ENCODE measurements at regions not wholly inside any gene's neighbourhood (a gene's known extent, or its start where the extent isn't known, plus 50 kb on each side); places are given as distances from the start of the nearest gene placed in this dataset.
A peak's percentile ranks its signal among the peaks of the same experiment; 100 is the strongest.

GRCh38 chr1:30191154-30191702 is 532.2 kb downstream of the MATN1 start:
- peak; percentile 9 for DNase-seq

- DNase-seq: peak; percentile 1
Observed at GRCh38 chr1:30190511-30191153, 532.8 kb downstream of the MATN1 start.

GRCh38 chr1:30189818-30190500 is 533.4 kb downstream of the MATN1 start:
- no peak for DNase-seq

- no peak for DNase-seq
Observed at GRCh38 chr1:30188999-30189398, 534.4 kb downstream of the MATN1 start.

GRCh38 chr1:30188329-30188728 is 535.1 kb downstream of the MATN1 start:
- DNase-seq: no peak

GRCh38 chr1:30187413-30188023 is 535.9 kb downstream of the MATN1 start:
- no peak for DNase-seq

GRCh38 chr1:30186586-30186985 is 536.8 kb downstream of the MATN1 start:
- DNase-seq: no peak

GRCh38 chr1:30185809-30186208 is 537.6 kb downstream of the MATN1 start:
- DNase-seq: no peak

GRCh38 chr1:30185313-30185712 is 538.1 kb downstream of the MATN1 start:
- no peak for DNase-seq

GRCh38 chr1:30184393-30185141 is 538.8 kb downstream of the MATN1 start:
- peak; percentile 34 for DNase-seq

GRCh38 chr1:30183895-30184294 is 539.5 kb downstream of the MATN1 start:
- no peak for DNase-seq

GRCh38 chr1:30183006-30183405 is 540.4 kb downstream of the MATN1 start:
- DNase-seq: no peak

GRCh38 chr1:30179942-30180543 is 543.3 kb downstream of the MATN1 start:
- no peak for DNase-seq

- DNase-seq: no peak
Observed at GRCh38 chr1:30176477-30176876, 546.9 kb downstream of the MATN1 start.

GRCh38 chr1:30174499-30174898 is 548.9 kb downstream of the MATN1 start:
- no peak for DNase-seq

GRCh38 chr1:30173560-30173959 is 549.8 kb downstream of the MATN1 start:
- DNase-seq: no peak

GRCh38 chr1:30172757-30173156 is 550.6 kb downstream of the MATN1 start:
- DNase-seq: no peak

- DNase-seq: no peak
Observed at GRCh38 chr1:30172299-30172694, 551.1 kb downstream of the MATN1 start.

GRCh38 chr1:30171537-30172298 is 551.7 kb downstream of the MATN1 start:
- DNase-seq: no peak

GRCh38 chr1:30169269-30169668 is 554.1 kb downstream of the MATN1 start:
- no peak for DNase-seq

GRCh38 chr1:30166174-30166573 is 557.2 kb downstream of the MATN1 start:
- DNase-seq: no peak

- DNase-seq: no peak
Observed at GRCh38 chr1:30165116-30165515, 558.3 kb downstream of the MATN1 start.
